Pancreas (tissue), 10 donors: ENCODE measurements at regions not wholly inside any gene's neighbourhood (a gene's known extent, or its start where the extent isn't known, plus 50 kb on each side); places are given as distances from the start of the nearest gene placed in this dataset.

Source experiments
- ATAC-seq, 4 donors: fragments of 200-7000 bp; cut with Tn5 transposase; one replicate each; pipeline versions ENCODE4 v1.8.0 to v1.9.1; 2020; ENCODE audit warnings: mild to moderate bottlenecking in 4 of 4, moderate library complexity in 4 of 4
- DNase-seq, 6 donors: peaks; one replicate each; pipeline ENCODE4 v3.0.0-alpha.2; 2020
- FAIRE-seq: peaks from 2 replicates; lab custom pipeline; 2012; peaks lifted over from hg19 to GRCh38; lab: Jason Lieb, UNC
- H3K27ac ChIP-seq, 4 donors: fragments of 200-600 bp; sonication (generic); 1 replicate in 3 of 4; 2 replicates in 1 of 4; pipeline versions ENCODE4 v1.5.0 to v1.8.0; 2020
- H3K27me3 ChIP-seq, 4 donors: fragments of 200-600 bp; one replicate each; pipeline ENCODE4 v1.8.0; 2021
- H3K36me3 ChIP-seq, 3 donors: fragments of 200-600 bp; sonication (generic) in 1 of 3; one replicate each; pipeline versions ENCODE4 v1.5.0 to v1.8.0; 2020 to 2021
- H3K4me1 ChIP-seq, 3 donors: fragments of 200-600 bp; one replicate each; pipeline ENCODE4 v1.8.0; 2021
- H3K4me3 ChIP-seq, 4 donors: fragments of 200-600 bp; sonication (generic) in 2 of 4; one replicate each; pipeline versions ENCODE4 v1.5.0 to v1.8.0; 2020 to 2021
- H3K9me3 ChIP-seq, 4 donors: fragments of 200-600 bp; one replicate each; pipeline ENCODE4 v1.8.0; 2021
- WGBS, 2 donors: extraction: QIAGEN DNeasy Blood & Tissue Kit; methylation state at CpG; one replicate each; pipeline ENCODE4 v1.1.7; 2013; 5-methylcytosine and 5-hydroxymethylcytosine counted together
- intact Hi-C, 3 donors: fragments of 100-400 bp; cut with DNase I; formaldehyde crosslinking; loops; one replicate each; pipeline versions ENCODE4 v1.11.1 to v1.14.2; 2022
- TF ChIP-seq, protein P1 (sequence below), 4 donors: fragments of 200-600 bp; sonication (generic) in 3 of 4; IDR thresholded peaks; one replicate each; pipeline versions ENCODE4 v1.5.0 to v1.8.0; 2021; ENCODE audit warnings: antibody characterized with exemption in 4 of 4
- donor health status: healthy with polysubstance abuse.
- donor health status: DM: no; HTN: no; CAD: no; lungs with moderate emphysema.
- donor health status: DM: no; HTN: no; CAD: no.
- donor health status: control.
- donor health status: control.
- donor health status: Bipolar disorder and iron deficiency.
- donor health status: DM: yes; HTN: yes; CAD: no.
- donor health status: DM: no; HTN: no; CAD: no.
- donor health status: DM: no; HTN: no; CAD: no.
- donor health status: DM: yes; HTN: yes; CAD: no.

DNA sequence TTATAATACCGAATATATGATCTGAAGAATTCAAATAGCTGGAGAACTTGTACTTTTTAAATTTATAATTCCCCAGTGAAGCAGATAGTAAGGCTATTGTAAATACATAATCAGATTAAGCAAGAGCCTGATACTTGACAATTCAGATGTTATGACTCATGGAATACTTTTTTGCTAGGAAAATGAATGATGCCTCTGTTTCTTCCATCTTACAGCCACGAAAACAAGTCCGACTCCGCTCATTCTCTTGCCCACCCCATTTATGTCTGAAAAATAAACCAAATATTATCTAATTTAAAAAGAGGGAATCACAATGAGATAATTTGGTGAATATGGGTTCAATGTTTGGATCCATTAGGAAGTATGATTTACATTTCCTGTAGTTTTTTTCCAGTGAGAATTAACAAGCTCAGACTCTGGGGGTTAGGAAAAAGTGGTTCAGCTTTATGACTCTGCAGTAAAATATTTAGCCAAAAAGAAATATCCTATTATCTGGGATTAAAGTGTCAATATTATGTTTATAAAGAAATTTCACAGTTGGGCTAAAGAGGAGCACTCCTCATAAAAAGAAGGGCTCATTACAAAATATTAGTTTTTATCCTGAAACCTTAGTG, 50.4 kb upstream of the DAB1 start:
- no peaks in the 10 kb centered on the region for H3K9me3 ChIP-seq
- 79 to 90% methylated on average over 4 of the region's 4 CpGs for WGBS, 2 donors
- no peak overlapping the region for H3K27ac ChIP-seq
- FAIRE-seq (no peak), DNase-seq (no peak), ATAC-seq (no peak)
- intact Hi-C loops = no loop called here
- H3K27me3 ChIP-seq = no peaks in the 10 kb centered on the region
- no peaks in the 10 kb centered on the region for H3K36me3 ChIP-seq
- H3K4me3 ChIP-seq = no peak overlapping the region
- TF ChIP-seq, protein P1, sequence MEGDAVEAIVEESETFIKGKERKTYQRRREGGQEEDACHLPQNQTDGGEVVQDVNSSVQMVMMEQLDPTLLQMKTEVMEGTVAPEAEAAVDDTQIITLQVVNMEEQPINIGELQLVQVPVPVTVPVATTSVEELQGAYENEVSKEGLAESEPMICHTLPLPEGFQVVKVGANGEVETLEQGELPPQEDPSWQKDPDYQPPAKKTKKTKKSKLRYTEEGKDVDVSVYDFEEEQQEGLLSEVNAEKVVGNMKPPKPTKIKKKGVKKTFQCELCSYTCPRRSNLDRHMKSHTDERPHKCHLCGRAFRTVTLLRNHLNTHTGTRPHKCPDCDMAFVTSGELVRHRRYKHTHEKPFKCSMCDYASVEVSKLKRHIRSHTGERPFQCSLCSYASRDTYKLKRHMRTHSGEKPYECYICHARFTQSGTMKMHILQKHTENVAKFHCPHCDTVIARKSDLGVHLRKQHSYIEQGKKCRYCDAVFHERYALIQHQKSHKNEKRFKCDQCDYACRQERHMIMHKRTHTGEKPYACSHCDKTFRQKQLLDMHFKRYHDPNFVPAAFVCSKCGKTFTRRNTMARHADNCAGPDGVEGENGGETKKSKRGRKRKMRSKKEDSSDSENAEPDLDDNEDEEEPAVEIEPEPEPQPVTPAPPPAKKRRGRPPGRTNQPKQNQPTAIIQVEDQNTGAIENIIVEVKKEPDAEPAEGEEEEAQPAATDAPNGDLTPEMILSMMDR (IDR thresholded peaks at IDR 0.05) = no peak
- no peaks in the 10 kb centered on the region for H3K4me1 ChIP-seq
